Loucy (cell line): ENCODE measurements at regions not wholly inside any gene's neighbourhood (a gene's known extent, or its start where the extent isn't known, plus 50 kb on each side); places are given as distances from the start of the nearest gene placed in this dataset.

ENCODE experiments used
- H2AFZ ChIP-seq: fragments of 200-600 bp; sonication (generic); 2 replicates; pipeline ENCODE4 v1.6.0; 2016; ENCODE audit warnings: antibody characterized with exemption, mild to moderate bottlenecking, low read length, moderate library complexity
- H3F3A ChIP-seq: fragments of 200-600 bp; 2 replicates; pipeline ENCODE4 v1.6.0; 2016; ENCODE audit warnings: antibody characterized with exemption, low read depth, mild to moderate bottlenecking
- H3K27me3 ChIP-seq: fragments of 200-600 bp; sonication (generic); 2 replicates; pipeline ENCODE4 v1.6.1; 2014; ENCODE audit warnings: low read length, mild to moderate bottlenecking; ENCODE audit not compliant: insufficient read depth, poor library complexity, severe bottlenecking
- H3K36me3 ChIP-seq: fragments of 200-600 bp; sonication (generic); 2 replicates; pipeline ENCODE4 v1.6.1; 2016; ENCODE audit warnings: low read length; ENCODE audit not compliant: insufficient read depth
- H3K4me1 ChIP-seq: fragments of 200-600 bp; sonication (generic); 2 replicates; pipeline ENCODE4 v1.5.1; 2014; ENCODE audit warnings: low read length, mild to moderate bottlenecking; ENCODE audit not compliant: insufficient read depth, poor library complexity, severe bottlenecking
- H3K4me2 ChIP-seq: fragments of 200-600 bp; sonication (generic); 2 replicates; pipeline ENCODE4 v1.6.0; 2014; ENCODE audit warnings: antibody characterized with exemption, low read length, low read depth, mild to moderate bottlenecking; ENCODE audit not compliant: poor library complexity, severe bottlenecking
- H3K4me3 ChIP-seq: fragments of 200-600 bp; sonication (generic); 2 replicates; pipeline ENCODE4 v1.5.1; 2014; ENCODE audit warnings: low read length, mild to moderate bottlenecking, mixed read lengths; ENCODE audit not compliant: poor library complexity, severe bottlenecking
- H3K79me2 ChIP-seq: fragments of 200-600 bp; sonication (generic); 2 replicates; pipeline ENCODE4 v1.6.1; 2014; ENCODE audit warnings: low read length; ENCODE audit not compliant: insufficient read depth
- H3K9ac ChIP-seq: fragments of 200-600 bp; sonication (generic); 2 replicates; pipeline ENCODE4 v1.6.0; 2014; ENCODE audit warnings: mild to moderate bottlenecking, low read depth, low read length, moderate library complexity; ENCODE audit not compliant: poor library complexity, severe bottlenecking
- H3K9me2 ChIP-seq: fragments of 200-600 bp; sonication (generic); replicated peaks from 2 replicates; pipeline ENCODE4 v1.6.1; 2016; ENCODE audit warnings: low read depth, low read length, mixed read lengths
- H3K9me3 ChIP-seq: fragments of 200-600 bp; sonication (generic); 2 replicates; pipeline ENCODE4 v1.6.1; 2014; ENCODE audit warnings: mild to moderate bottlenecking, antibody characterized with exemption, low read length, low read depth; ENCODE audit not compliant: insufficient read depth
- H4K20me1 ChIP-seq: fragments of 200-600 bp; sonication (generic); 2 replicates; pipeline ENCODE4 v1.6.0; 2014; ENCODE audit warnings: antibody characterized with exemption, low read length, mild to moderate bottlenecking; ENCODE audit not compliant: insufficient read depth, poor library complexity, severe bottlenecking
- EZH2phosphoT487 ChIP-seq: fragments of 200-600 bp; IDR thresholded peaks from 2 replicates; pipeline ENCODE4 v1.6.1; 2018; ENCODE audit warnings: antibody characterized with exemption, mild to moderate bottlenecking, moderate library complexity, borderline replicate concordance
- TF ChIP-seq, protein P1 (sequence below): fragments of 200-600 bp; sonication (generic); conservative IDR thresholded peaks from 2 replicates; pipeline ENCODE4 v1.5.1; 2014; ENCODE audit warnings: mild to moderate bottlenecking, antibody characterized with exemption, low read length

DNA sequence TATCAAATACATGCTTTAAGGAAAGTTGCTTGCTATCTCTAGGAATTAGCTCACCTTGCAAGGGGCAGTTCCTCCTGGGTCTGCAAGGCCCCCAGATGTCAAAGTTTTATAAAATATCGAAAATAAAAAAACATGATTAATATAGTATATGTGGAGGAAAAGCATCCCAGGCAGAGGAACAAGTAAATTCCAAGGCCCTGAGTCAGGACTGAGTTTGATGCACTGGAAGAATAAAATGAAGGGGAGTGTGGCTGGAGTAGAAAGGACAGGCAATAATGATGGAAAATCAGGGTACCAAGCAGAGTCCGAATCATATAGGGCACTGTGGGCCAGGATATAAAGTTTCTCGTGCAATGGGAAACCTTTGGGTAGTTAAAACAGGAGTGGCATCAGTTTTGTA is 112.4 kb upstream of the EEPD1 start:
- no peak overlapping the region for H3K4me2 ChIP-seq
- no peak overlapping the region for H2AFZ ChIP-seq
- no peaks in the 10 kb centered on the region for H4K20me1 ChIP-seq

DNA sequence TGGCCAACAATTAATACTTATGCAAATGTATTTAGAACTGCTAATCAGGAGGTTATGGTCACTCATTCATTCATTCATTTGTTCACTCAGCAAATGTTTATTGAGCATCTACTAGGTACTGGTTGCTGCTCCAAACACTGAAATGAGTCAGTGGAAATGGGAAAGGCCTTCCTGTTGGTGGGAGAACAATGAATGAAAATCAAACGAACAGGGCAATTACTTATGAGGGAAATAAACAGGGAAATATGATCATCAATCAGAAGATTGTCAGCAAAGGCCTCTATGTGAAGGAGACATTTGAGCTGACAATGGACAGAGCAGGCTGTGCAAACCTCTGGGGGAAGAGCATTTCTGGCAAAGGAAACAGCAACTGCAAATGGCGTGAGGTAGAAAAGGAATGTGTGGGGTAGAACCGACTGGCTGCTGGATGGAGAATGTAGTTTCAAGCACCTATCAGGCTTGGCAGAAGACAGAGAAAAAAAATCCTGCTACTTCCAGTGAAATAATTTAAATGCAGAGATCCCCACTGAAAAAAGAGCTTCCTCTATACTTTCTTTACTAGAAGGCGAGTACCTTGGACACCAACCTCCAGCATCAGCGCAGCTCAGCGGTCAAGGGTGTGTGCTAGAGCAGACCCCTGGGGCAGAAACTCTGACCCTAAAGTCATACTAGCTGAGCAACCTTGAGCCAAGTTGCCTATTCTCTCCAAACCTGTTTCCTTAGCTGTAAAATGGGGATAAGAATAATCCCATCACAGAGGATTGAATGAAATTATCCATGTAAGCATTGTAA is 108.8 kb upstream of the EEPD1 start:
- Histone ChIP-seq H3K9ac (no peak overlapping the region), H3K27me3 (no peaks in the 10 kb centered on the region)

More for the DNA sequence above, 112.4 kb upstream of the EEPD1 start:
- TF ChIP-seq, protein P1, sequence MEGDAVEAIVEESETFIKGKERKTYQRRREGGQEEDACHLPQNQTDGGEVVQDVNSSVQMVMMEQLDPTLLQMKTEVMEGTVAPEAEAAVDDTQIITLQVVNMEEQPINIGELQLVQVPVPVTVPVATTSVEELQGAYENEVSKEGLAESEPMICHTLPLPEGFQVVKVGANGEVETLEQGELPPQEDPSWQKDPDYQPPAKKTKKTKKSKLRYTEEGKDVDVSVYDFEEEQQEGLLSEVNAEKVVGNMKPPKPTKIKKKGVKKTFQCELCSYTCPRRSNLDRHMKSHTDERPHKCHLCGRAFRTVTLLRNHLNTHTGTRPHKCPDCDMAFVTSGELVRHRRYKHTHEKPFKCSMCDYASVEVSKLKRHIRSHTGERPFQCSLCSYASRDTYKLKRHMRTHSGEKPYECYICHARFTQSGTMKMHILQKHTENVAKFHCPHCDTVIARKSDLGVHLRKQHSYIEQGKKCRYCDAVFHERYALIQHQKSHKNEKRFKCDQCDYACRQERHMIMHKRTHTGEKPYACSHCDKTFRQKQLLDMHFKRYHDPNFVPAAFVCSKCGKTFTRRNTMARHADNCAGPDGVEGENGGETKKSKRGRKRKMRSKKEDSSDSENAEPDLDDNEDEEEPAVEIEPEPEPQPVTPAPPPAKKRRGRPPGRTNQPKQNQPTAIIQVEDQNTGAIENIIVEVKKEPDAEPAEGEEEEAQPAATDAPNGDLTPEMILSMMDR, result no peak
- no peak for TF ChIP-seq EZH2phosphoT487
- Histone ChIP-seq H3K36me3 (no peaks in the 10 kb centered on the region), H3F3A (no peaks in the 10 kb centered on the region), H3K9ac (no peak overlapping the region), H3K9me3 (no peaks in the 10 kb centered on the region), H3K27me3 (no peaks in the 10 kb centered on the region), H3K79me2 (no peaks in the 10 kb centered on the region), H3K9me2 (no peaks in the 10 kb centered on the region), H3K4me1 (peaks cover 7% of the 10 kb centered on the region), H3K4me3 (no peak overlapping the region)

DNA sequence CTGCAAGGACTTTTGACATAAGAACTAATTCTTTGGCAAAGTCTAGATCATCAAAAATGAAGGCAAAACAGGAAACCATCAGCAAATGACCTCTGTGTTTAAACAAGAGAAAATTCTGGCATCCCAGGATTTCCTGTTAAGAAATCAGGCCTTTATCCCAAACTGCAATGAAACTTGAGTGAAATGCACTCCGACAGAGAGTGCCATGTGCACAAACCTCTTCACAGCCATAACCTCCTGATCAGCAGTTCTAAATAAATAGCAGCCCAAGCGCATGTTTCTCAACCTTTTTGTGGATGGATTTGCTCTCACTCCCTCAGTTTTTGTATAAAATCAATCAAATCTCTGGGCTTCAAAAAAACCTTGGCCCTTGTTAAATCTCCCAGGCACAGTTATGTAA is 107.7 kb upstream of the EEPD1 start:
- Histone ChIP-seq H3K36me3 (no peaks in the 10 kb centered on the region), H3K4me1 (no peaks in the 10 kb centered on the region), H3K79me2 (no peaks in the 10 kb centered on the region), H3K9ac (no peak overlapping the region), H2AFZ (no peak overlapping the region), H3K9me3 (no peaks in the 10 kb centered on the region), H3K27me3 (no peaks in the 10 kb centered on the region), H4K20me1 (no peaks in the 10 kb centered on the region), H3K9me2 (no peaks in the 10 kb centered on the region), H3K4me2 (no peak overlapping the region), H3K4me3 (no peak overlapping the region), H3F3A (no peaks in the 10 kb centered on the region)
- TF ChIP-seq, protein P1, result no peak
- no peak for TF ChIP-seq EZH2phosphoT487

More for the DNA sequence above, 108.8 kb upstream of the EEPD1 start:
- no peaks in the 10 kb centered on the region for H3K79me2 ChIP-seq
- H2AFZ ChIP-seq, result no peak overlapping the region
- no peaks in the 10 kb centered on the region for H3K36me3 ChIP-seq
- H3K4me2 ChIP-seq, result no peak overlapping the region
- no peaks in the 10 kb centered on the region for H3K9me3 ChIP-seq
- no peak overlapping the region for H3K4me3 ChIP-seq
- H4K20me1 ChIP-seq, result no peaks in the 10 kb centered on the region
- no peak for TF ChIP-seq EZH2phosphoT487
- TF ChIP-seq, protein P1, result no peak
- no peaks in the 10 kb centered on the region for H3F3A ChIP-seq
- H3K4me1 ChIP-seq, result no peaks in the 10 kb centered on the region
- H3K9me2 ChIP-seq, result no peaks in the 10 kb centered on the region
